ENCODE measurements at regions not wholly inside any gene's neighbourhood (a gene's known extent, or its start where the extent isn't known, plus 50 kb on each side); places are given as distances from the start of the nearest gene placed in this dataset.

DNA sequence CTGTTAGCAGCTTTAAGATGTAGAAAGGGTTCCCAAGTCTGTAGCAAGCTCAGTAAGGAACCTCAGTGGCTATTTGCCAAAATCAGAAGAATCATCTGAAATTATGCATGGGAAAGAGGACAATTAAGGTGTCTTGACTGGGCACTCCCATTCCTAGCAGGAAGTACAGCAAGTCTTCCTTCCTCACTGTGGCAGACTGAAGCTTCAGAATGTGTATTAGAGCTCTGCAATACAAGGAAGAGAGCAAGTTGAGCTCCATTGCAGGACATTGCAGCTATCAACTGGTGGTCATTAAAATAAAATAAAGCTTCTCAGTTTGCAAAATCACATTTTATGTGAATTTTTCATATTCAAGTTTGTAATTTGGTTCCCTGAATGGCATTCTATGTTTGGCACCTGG, 200.5 kb upstream of the CHAC2 start:
- H3K4me3 ChIP-seq (ENCODE audit: control insufficient read depth in 2 of 3, extremely low read depth in 1 of 3, insufficient read depth in 2 of 3, low read depth in 1 of 3, low read length in 3 of 3) = no peak overlapping the region
- H2AFZ ChIP-seq (ENCODE audit: control insufficient read depth, low read length) = no peak overlapping the region
- H3K9ac ChIP-seq (ENCODE audit: control insufficient read depth, extremely low read depth, insufficient read depth, low read length) = no peak overlapping the region
- no peak overlapping the region for H3K4me2 ChIP-seq (ENCODE audit: control insufficient read depth, extremely low read depth, insufficient read depth, low read depth, low read length)
- no peaks in the 10 kb centered on the region for H3K36me3 ChIP-seq (ENCODE audit: control insufficient read depth in 2 of 2, extremely low read depth in 1 of 2, insufficient read depth in 2 of 2, low read length in 2 of 2)
- no peaks in the 10 kb centered on the region for H3K79me2 ChIP-seq (ENCODE audit: control insufficient read depth, insufficient read depth, low read length)
- no peaks in the 10 kb centered on the region for H3K27me3 ChIP-seq (ENCODE audit: control insufficient read depth, extremely low read depth, insufficient read depth, low read length)
- TF ChIP-seq, protein P1, sequence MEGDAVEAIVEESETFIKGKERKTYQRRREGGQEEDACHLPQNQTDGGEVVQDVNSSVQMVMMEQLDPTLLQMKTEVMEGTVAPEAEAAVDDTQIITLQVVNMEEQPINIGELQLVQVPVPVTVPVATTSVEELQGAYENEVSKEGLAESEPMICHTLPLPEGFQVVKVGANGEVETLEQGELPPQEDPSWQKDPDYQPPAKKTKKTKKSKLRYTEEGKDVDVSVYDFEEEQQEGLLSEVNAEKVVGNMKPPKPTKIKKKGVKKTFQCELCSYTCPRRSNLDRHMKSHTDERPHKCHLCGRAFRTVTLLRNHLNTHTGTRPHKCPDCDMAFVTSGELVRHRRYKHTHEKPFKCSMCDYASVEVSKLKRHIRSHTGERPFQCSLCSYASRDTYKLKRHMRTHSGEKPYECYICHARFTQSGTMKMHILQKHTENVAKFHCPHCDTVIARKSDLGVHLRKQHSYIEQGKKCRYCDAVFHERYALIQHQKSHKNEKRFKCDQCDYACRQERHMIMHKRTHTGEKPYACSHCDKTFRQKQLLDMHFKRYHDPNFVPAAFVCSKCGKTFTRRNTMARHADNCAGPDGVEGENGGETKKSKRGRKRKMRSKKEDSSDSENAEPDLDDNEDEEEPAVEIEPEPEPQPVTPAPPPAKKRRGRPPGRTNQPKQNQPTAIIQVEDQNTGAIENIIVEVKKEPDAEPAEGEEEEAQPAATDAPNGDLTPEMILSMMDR (optimal IDR thresholded peaks at IDR 0.05 in 1 of 3, IDR thresholded peaks at IDR 0.05 in 1 of 3, conservative IDR thresholded peaks at IDR 0.05 in 1 of 3; ENCODE audit: extremely low read depth in 1 of 3, insufficient read depth in 2 of 3, low read length in 3 of 3) = no peak
- no peak for TF ChIP-seq EZH2 (IDR thresholded peaks at IDR 0.05; ENCODE audit: low read length)
- dilution Hi-C loops (cut with MboI; ENCODE audit: extremely low pct_ligation_motif_present, low sequenced_read_pairs) = no loop called here
- H3K9me1 ChIP-seq (ENCODE audit: control insufficient read depth, extremely low read depth, insufficient read depth, low read length) = no peaks in the 10 kb centered on the region
- no peak overlapping the region for H3K27ac ChIP-seq (ENCODE audit: control insufficient read depth, insufficient read depth, low read length)
- FAIRE-seq = no peak
- H4K20me1 ChIP-seq (ENCODE audit: control insufficient read depth, extremely low read depth, insufficient read depth, low read length) = no peaks in the 10 kb centered on the region
- DNase-seq (ENCODE audit: low read depth, low spot score) = no peak
- H3K4me1 ChIP-seq (ENCODE audit: control insufficient read depth, extremely low read depth, insufficient read depth, low read length) = no peaks in the 10 kb centered on the region
- H3K9me3 ChIP-seq (ENCODE audit: control insufficient read depth, low read depth, low read length) = no peaks in the 10 kb centered on the region

DNA sequence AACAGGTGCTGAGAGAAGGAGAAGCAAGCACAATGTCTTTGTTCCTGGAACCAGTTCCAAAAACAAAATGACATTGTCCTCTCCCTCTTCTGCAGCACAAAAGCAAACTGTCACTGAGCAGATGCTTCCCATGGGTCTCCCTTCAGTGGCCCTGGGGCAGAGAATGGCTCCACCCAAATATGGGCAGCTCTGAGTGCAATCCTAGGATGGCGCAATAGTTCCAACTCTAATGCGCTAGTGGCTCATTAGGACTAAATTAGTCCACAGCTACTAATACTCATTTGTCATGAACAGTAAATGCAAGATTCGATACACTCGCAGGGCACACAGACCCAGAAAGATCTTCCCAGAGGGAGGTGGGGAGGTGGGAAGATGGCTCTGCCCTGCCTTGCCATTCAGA, 205.2 kb upstream of the CHAC2 start:
- Histone ChIP-seq H3K4me2 (ENCODE audit: control insufficient read depth, extremely low read depth, insufficient read depth, low read depth, low read length) (no peak overlapping the region), H2AFZ (ENCODE audit: control insufficient read depth, low read length) (no peak overlapping the region), H3K27ac (ENCODE audit: control insufficient read depth, insufficient read depth, low read length) (no peak overlapping the region), H3K9me3 (ENCODE audit: control insufficient read depth, low read depth, low read length) (peaks cover under 1% of the 10 kb centered on the region), H3K9ac (ENCODE audit: control insufficient read depth, extremely low read depth, insufficient read depth, low read length) (no peak overlapping the region), H3K36me3 (ENCODE audit: control insufficient read depth in 2 of 2, extremely low read depth in 1 of 2, insufficient read depth in 2 of 2, low read length in 2 of 2) (no peaks in the 10 kb centered on the region), H3K79me2 (ENCODE audit: control insufficient read depth, insufficient read depth, low read length) (no peaks in the 10 kb centered on the region), H4K20me1 (ENCODE audit: control insufficient read depth, extremely low read depth, insufficient read depth, low read length) (no peaks in the 10 kb centered on the region), H3K27me3 (ENCODE audit: control insufficient read depth, extremely low read depth, insufficient read depth, low read length) (no peaks in the 10 kb centered on the region), H3K4me3 (ENCODE audit: control insufficient read depth in 2 of 3, extremely low read depth in 1 of 3, insufficient read depth in 2 of 3, low read depth in 1 of 3, low read length in 3 of 3) (no peak overlapping the region), H3K4me1 (ENCODE audit: control insufficient read depth, extremely low read depth, insufficient read depth, low read length) (peaks cover 7% of the 10 kb centered on the region), H3K9me1 (ENCODE audit: control insufficient read depth, extremely low read depth, insufficient read depth, low read length) (no peaks in the 10 kb centered on the region)
- TF ChIP-seq EZH2 (IDR thresholded peaks at IDR 0.05; ENCODE audit: low read length) = no peak
- TF ChIP-seq, protein P1 (optimal IDR thresholded peaks at IDR 0.05 in 1 of 3, IDR thresholded peaks at IDR 0.05 in 1 of 3, conservative IDR thresholded peaks at IDR 0.05 in 1 of 3; ENCODE audit: extremely low read depth in 1 of 3, insufficient read depth in 2 of 3, low read length in 3 of 3) = no peak
- DNase-seq (ENCODE audit: low read depth, low spot score) = no peak
- FAIRE-seq = no peak
- dilution Hi-C loops (cut with MboI; ENCODE audit: extremely low pct_ligation_motif_present, low sequenced_read_pairs) = no loop called here
